T-helper 2 cell treated with Interferon-gamma antibody and Interleukin-4, amounts not matched to agents 100 ng/mL and 5 ng/mL, for 36 hours (primary cell): ENCODE measurements at regions not wholly inside any gene's neighbourhood (a gene's known extent, or its start where the extent isn't known, plus 50 kb on each side); places are given as distances from the start of the nearest gene placed in this dataset.

Source experiments
- intact Hi-C: fragments of 100-400 bp; cut with micrococcal nuclease; formaldehyde crosslinking; loops from one replicate; pipeline ENCODE4 v1.15.1; 2023

DNA sequence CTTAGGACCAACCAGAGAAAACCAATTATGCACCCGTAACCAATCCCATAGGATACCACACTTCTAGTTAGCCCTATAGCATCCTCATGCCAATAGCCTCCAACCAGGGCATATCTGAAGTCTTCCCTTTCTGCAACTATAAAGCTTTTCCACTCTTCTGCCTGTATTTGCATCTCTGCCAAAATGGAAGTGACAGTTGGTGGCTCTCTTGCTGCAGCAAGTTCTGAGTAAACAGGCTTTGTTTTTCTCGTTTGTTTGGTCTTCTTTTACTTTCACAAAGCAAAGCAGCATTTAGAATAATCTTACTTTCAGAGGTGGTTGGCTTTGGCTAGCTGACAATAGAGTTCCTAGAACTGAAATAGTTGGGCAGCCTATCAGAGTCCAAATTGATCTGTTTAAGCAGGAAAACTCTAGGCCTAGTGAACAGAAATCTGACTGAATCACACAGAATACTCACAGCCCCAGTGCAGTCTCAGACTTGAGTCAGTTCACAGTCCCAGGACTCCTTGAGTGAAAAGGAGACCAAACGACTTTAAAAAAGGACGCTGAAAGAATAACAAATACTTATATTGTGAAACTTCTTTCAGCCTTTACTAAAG lies 1029.7 kb upstream of the LRFN5 start:
- intact Hi-C loops: no loop called here

GRCh38 chr14:40574780-40575179 lies 1031.9 kb upstream of the LRFN5 start:
- intact Hi-C loops: no loop called here

- intact Hi-C loops: no loop called here
Observed at GRCh38 chr14:40525314-40525713, 1081.4 kb upstream of the LRFN5 start.

- intact Hi-C loops: no loop called here
Observed at GRCh38 chr14:40523123-40523522, 1083.6 kb upstream of the LRFN5 start.

DNA sequence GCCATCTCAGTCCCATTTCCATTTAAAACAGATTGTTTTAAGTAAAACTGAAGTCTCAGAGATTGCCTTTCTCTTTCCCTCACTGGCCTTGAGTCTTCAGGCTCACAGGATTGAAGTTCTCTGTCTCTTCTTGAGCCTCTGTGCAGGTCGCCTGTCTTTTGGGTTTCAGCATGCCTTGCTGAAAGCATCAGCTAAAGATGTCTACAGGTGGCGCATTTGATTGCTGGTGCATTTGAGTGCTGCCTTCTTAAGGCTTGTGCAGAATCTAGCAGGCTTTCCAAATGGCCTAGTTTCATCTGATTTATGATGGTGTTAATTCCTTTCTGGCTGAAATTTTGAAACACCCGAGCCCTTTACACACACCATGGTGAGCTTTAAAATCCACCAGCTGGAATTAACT lies 1062.2 kb upstream of the FBXO33 start:
- intact Hi-C loops: no loop called here

GRCh38 chr14:40487824-40488223 lies 1055.6 kb upstream of the FBXO33 start:
- intact Hi-C loops: no loop called here

DNA sequence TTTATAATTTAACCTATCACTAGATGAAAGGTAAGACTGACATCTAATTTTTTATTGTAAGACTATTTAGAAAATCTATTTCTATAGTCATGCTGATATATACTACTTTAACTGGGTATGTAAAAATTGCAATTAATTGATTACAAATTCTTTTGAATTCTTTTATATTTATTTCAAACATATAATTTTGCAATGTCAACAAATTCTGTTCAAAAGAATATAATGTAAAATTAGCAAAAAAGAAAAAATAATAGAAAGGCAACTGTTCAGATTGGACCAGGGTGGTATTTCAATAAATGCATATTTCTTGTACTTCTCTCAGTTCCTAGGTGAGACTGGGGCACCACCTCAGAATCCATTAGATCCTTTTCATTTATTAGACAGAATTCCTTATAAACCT lies 1053.5 kb upstream of the FBXO33 start:
- intact Hi-C loops: no loop called here

- intact Hi-C loops: no loop called here
Observed at GRCh38 chr14:40476005-40476404, 1043.8 kb upstream of the FBXO33 start.

DNA sequence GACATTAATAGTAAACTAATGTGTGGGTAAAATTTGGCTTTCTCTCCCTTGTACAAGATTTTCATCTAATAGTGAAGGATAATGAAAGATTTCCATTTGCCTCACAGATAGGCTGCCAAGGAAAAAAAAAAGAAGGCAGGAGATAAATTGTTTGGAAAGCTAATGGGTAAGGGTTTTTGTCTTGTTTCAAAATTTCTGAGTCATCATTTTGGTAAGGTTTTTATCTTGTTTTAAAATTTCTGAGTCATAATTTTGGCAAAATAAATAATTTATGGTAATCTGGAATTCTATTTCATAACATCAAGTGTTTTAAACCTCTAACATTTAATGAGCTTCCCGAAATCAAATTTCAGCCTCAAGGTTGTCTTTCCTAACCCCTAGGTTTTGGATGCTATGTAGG lies 1035.7 kb upstream of the FBXO33 start:
- intact Hi-C loops: no loop called here

GRCh38 chr14:40464531-40464930 lies 1032.3 kb upstream of the FBXO33 start:
- intact Hi-C loops: no loop called here

GRCh38 chr14:40463886-40464285 lies 1031.7 kb upstream of the FBXO33 start:
- intact Hi-C loops: no loop called here

DNA sequence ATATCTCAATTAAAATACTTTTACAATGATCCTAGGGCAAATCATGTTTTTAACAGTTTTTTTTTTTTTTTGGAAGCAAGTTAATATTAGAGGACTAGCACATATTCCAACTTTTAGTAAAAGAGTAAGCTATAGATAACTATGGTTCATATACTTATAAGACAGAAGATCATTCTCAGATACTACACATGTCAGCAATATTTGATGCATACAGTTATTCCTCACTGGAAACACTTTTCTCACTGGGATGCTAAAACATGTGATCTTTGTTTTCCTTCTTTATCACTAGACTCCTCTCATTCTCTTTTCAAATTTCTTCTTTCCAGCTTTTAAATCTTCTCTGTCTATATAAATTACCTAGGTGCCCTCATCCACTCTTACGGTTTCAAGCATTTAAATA lies 1020.4 kb upstream of the FBXO33 start:
- intact Hi-C loops: no loop called here

DNA sequence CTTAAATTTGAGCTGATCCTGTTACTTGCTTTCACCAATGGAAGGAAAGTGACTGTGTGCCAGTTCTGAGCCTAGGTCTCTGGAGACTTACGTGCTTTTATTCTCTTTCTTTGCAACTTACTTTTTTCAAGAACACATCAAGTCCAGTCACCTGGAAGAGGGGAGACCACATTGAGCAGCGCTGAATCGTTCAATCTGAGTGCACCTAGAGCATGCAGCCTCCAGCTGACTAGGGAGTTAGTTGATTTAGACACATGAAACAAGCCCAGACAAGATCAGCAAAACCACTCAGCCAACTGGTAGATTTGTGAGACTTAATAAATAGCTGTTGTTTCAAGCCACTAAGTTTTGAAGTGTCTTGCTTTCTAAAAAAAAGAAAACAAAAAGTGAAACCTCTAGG lies 1014.8 kb upstream of the FBXO33 start:
- intact Hi-C loops: no loop called here

GRCh38 chr14:40445020-40445419 lies 1012.8 kb upstream of the FBXO33 start:
- intact Hi-C loops: no loop called here

- intact Hi-C loops: no loop called here
Observed at GRCh38 chr14:40436551-40436950, 1004.3 kb upstream of the FBXO33 start.

DNA sequence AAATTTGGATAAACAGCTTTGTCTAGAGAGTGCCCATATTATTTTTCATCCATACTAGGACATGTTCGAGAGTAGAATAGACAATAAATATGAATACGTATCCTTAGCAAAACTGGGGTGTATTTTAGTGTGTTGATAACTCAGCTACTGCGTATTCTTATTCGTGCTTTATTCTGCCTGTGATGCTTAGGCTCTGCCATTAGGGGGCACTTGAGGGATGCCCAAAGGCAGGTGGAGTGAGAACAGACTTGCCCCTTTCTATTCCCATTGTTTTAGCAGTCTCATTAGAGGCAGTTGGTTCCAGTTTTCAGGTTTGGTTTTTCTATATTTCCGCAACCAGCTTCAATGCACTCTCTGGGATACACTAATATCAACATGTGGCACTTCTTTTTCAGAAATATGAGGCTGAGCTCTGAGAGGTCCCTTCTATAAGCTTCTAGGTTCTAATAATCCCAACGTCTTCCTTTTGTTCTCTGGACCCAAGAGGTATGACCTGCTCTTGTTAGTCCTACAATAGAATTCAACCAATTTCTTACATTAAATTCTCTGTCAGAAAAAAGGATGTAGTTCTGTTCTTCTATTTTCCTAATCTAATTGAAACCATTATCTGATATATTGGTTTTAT lies 985.7 kb upstream of the FBXO33 start:
- intact Hi-C loops: no loop called here

- intact Hi-C loops: no loop called here
Observed at GRCh38 chr14:40416565-40416964, 984.3 kb upstream of the FBXO33 start.

- intact Hi-C loops: no loop called here
Observed at GRCh38 chr14:40414386-40414785, 982.2 kb upstream of the FBXO33 start.

DNA sequence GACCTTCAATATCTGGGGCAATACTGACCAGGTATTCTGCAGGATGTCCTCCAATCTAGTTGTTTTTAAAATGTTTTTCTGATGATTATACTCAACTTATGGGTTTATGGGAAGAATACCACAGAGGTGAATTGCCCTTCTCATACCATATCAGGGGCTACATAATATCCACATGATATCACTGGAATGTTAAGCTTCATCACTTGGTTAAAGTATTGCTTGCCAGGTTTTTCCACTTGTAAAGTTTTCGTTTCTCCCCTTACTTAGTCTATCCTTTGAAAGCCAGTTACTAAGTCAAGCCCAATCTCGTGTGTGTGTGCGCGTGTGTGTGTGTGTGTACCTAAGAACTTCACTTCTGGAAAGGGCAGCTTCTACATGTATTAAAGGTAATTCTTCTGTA lies 980.9 kb upstream of the FBXO33 start:
- intact Hi-C loops: no loop called here

GRCh38 chr14:40410708-40411107 lies 978.5 kb upstream of the FBXO33 start:
- intact Hi-C loops: no loop called here

- intact Hi-C loops: no loop called here
Observed at GRCh38 chr14:40402957-40403356, 970.7 kb upstream of the FBXO33 start.

DNA sequence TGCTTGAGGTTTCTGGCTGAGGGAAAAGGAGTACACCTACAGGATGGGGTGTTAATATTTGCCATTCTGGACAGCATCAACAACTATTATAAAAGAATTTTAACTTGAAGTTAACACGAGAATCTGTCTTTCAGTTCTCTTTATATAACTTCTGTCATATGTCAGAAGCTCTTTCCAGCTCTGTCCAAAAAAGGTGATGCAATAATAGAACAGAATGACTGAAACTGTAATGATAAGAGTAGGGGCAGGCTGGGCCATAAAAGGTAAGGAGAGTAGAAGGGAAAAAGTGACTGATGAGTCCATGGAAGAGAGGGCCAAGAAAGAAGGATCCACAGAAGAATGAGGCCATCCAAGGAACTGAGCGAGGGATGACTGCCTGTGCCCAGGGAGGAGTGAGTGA lies 966.7 kb upstream of the FBXO33 start:
- intact Hi-C loops: no loop called here

- intact Hi-C loops: no loop called here
Observed at GRCh38 chr14:40394634-40395340, 962.6 kb upstream of the FBXO33 start.
